ENCODE measurements at regions not wholly inside any gene's neighbourhood (a gene's known extent, or its start where the extent isn't known, plus 50 kb on each side); places are given as distances from the start of the nearest gene placed in this dataset.
"Not testable (repeated sequence)": the region's sequence is repeated elsewhere in the genome, so short reads cannot be mapped to it uniquely, and the experiment has no call there.

DNA sequence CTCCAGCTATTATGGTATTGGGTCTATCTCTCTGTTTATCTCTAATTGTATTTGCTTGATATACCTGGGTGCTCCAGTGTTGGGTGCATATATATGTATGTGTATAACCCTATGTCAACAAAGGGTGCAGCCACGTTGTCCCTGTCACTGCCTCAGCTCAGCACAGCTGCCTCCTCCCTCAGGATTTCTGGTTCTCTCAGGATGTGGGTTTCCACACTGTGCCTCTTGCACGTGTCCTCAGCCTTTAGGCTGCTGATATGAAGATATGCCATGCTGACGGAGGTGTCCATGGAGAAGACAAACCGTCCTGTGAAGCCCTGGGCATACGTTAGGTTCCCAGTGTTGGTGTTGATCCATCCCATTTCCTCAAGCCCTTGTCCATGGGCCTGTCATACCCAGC lies 791.2 kb downstream of the TMEM121 start:
- Mint-ChIP-seq H3K27ac (no peak overlapping the region), H3K9me3 (peaks cover 72% of the 10 kb centered on the region), H3K4me1 (ENCODE audit: low read depth) (no peaks in the 10 kb centered on the region), H3K27me3 (ENCODE audit: insufficient read depth) (no peaks in the 10 kb centered on the region; the same call in 1 of the 2 replicates), H3K4me3 (no peak overlapping the region), H3K36me3 (ENCODE audit: low read depth) (no peaks in the 10 kb centered on the region; the same call in 1 of the 2 replicates)
- TF ChIP-seq, protein P1, sequence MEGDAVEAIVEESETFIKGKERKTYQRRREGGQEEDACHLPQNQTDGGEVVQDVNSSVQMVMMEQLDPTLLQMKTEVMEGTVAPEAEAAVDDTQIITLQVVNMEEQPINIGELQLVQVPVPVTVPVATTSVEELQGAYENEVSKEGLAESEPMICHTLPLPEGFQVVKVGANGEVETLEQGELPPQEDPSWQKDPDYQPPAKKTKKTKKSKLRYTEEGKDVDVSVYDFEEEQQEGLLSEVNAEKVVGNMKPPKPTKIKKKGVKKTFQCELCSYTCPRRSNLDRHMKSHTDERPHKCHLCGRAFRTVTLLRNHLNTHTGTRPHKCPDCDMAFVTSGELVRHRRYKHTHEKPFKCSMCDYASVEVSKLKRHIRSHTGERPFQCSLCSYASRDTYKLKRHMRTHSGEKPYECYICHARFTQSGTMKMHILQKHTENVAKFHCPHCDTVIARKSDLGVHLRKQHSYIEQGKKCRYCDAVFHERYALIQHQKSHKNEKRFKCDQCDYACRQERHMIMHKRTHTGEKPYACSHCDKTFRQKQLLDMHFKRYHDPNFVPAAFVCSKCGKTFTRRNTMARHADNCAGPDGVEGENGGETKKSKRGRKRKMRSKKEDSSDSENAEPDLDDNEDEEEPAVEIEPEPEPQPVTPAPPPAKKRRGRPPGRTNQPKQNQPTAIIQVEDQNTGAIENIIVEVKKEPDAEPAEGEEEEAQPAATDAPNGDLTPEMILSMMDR (IDR thresholded peaks at IDR 0.05) = no peak
- DNase-seq = no peak

DNA sequence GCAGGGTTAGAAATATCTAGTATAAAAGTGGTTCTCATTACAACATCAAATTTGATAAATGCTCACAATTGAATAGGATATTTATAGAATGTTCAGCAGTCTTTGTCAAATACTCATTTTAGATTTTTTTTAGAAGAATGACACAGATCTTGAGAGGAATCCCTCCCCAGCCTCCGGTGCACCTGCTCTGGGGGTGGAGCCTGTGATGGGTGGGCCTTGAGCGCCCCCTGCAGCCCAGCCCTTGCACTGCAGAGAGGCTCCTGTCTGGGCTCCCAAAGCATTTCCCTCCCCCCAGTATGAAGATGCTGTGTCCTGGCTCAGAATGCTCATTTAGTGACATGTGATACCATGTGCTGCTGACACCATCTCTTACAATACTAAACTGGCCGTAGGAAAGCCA lies 792.3 kb downstream of the TMEM121 start:
- Mint-ChIP-seq H3K9me3 (peaks cover 73% of the 10 kb centered on the region), H3K27ac (no peak overlapping the region)
- TF ChIP-seq, protein P1 (IDR thresholded peaks at IDR 0.05) = no peak

DNA sequence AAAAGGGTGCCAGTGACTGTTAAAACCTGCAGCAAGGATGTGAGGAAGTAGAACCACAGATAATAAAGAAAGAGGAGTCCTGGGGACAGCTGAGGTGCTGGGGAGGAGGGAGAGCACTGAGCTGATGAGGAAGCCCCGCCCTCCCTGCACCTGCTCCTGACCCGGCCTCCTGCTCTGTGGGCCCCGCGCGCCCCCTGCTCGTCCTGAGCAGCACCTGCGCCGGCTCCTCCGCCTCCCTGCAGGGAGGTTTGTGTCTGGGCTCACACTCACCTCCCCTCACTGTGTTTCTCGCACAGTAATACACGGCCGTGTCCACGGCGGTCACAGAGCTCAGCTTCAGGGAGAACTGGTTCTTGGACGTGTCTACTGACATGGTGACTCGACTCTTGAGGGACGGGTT lies 797.6 kb downstream of the TMEM121 start:
- H3K27ac Mint-ChIP-seq; DNase-seq; H3K36me3 Mint-ChIP-seq (ENCODE audit: low read depth); H3K4me3 Mint-ChIP-seq; H3K4me1 Mint-ChIP-seq (ENCODE audit: low read depth); H3K27me3 Mint-ChIP-seq (ENCODE audit: insufficient read depth): not testable (repeated sequence)
- peaks cover 71% of the 10 kb centered on the region for H3K9me3 Mint-ChIP-seq

More for the DNA sequence above, 792.3 kb downstream of the TMEM121 start:
- Mint-ChIP-seq H3K27me3 (ENCODE audit: insufficient read depth) (no peaks in the 10 kb centered on the region; the same call in 1 of the 2 replicates), H3K4me1 (ENCODE audit: low read depth) (no peaks in the 10 kb centered on the region), H3K36me3 (ENCODE audit: low read depth) (peaks cover 1% of the 10 kb centered on the region; the same call in 1 of the 2 replicates), H3K4me3 (no peak overlapping the region)
- DNase-seq = no peak

DNA sequence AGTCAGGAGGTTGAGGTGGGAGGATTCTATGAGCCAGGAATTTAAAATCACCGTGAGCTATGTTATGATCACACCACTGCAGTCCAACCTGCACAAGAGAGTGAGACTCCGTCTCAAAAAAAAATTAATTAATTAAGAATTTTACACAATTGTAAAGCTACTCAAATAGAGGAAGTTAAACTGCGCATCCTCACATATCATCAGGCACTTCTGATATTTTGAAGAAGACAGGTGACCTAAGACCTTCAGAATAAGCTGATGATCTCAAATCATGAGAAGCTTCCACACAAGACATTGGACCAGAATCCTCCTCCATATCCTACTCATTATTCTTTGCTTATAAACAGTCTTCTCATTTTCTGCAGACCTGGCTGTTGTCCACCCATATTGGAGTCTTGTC lies 800.9 kb downstream of the TMEM121 start:
- TF ChIP-seq, protein P1 (IDR thresholded peaks at IDR 0.05) = no peak
- Mint-ChIP-seq H3K4me1 (ENCODE audit: low read depth) (no peaks in the 10 kb centered on the region), H3K4me3 (no peak overlapping the region), H3K36me3 (ENCODE audit: low read depth) (0 out of 2 replicates have a peak, but pooled peaks cover 3% of the 10 kb centered on the region), H3K9me3 (peaks cover 63% of the 10 kb centered on the region), H3K27ac (no peak overlapping the region), H3K27me3 (ENCODE audit: insufficient read depth) (peaks cover 1% of the 10 kb centered on the region)
- no peak for DNase-seq

DNA sequence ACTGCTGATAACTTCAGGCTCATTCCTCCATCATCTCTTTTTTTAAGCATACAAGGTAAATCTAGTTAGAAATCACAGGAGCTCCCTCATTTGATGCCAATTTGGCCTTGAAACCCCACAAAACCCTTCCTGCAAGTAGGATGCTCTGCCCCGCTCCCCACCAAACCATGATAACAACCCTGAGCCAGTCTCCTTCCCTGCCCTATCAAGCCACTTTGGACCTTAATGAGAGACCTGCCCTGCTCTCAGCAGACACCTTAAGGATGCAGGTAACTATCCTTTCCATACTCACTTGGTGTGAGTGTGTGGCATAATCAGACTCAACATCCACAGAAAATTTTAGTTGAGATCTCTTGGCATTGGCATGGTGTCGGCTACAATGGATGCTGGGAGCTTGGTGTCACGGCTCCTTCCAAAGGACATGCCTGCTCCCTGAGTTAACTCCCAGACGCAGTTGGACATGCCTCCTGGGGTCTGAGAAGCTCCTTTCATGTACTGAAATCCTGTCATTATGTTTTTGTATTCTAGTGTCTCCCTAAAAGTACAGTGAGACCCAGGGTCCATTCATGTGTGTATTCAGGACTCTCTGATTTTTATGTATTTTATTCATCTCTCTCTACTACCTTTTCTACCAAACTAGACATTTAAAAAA lies 801.4 kb downstream of the TMEM121 start:
- not testable (repeated sequence) for H3K4me1 Mint-ChIP-seq (ENCODE audit: low read depth); DNase-seq; H3K27ac Mint-ChIP-seq; H3K36me3 Mint-ChIP-seq (ENCODE audit: low read depth); H3K27me3 Mint-ChIP-seq (ENCODE audit: insufficient read depth); H3K4me3 Mint-ChIP-seq
- peaks cover 57% of the 10 kb centered on the region for H3K9me3 Mint-ChIP-seq

DNA sequence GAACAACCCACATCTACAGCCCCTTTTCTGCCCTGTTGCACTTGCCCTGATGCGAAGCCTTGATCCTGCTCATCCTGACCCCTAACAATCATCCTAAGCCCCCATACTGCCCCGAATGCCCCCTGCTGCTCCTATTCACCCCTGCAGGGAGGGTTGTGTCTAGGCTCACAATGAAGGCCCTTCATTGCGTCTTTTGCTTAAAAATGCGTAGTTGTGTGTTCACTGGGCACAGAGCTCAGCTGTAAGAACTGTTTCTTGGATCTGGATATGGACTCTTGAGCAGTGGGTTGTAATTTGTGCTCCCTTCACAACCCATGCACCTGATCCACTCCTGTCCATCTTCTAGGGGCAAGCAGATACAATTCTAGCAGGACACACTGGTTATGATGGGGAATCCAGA lies 802.9 kb downstream of the TMEM121 start:
- not testable (repeated sequence) for H3K4me3 Mint-ChIP-seq; H3K27me3 Mint-ChIP-seq (ENCODE audit: insufficient read depth); H3K4me1 Mint-ChIP-seq (ENCODE audit: low read depth); H3K36me3 Mint-ChIP-seq (ENCODE audit: low read depth); H3K27ac Mint-ChIP-seq; DNase-seq
- H3K9me3 Mint-ChIP-seq = peaks cover 45% of the 10 kb centered on the region

DNA sequence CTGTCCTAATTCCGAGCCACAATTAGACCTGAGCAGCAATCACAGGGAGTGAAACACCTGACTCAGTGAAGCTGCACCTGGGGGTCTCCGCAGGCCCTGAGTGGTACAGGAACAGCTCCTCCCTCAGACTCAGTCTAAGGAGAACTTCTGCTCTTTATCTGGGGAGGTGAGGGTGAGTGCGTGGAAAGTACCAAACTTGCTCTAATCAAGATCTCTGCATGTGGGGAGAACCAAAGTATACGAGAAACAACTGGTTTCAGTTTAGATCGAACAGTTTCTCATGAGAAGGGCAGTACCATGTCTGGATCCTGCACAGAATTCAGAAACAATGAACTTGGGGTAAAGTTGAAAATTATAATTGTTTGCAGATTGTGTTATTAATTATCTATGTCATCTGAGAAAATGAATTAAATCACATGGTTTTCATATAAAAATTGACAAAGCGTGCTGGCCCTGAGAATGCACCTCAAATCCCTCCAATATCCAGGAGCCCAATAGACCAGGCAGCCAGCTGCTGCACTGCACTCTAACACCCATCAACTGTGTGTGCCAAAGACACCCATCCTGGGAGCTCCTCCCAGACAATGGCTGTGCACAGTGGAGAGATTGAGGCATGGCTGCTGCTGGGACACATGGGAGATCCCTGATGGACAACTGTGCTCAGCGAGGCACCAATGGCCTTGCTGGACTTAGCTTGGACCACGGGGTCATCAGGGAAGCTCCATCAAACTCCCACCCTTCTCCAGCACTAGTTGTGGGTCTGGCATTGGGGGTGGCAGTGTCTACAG lies 803.8 kb downstream of the TMEM121 start:
- not testable (repeated sequence) for H3K27me3 Mint-ChIP-seq (ENCODE audit: insufficient read depth); H3K4me1 Mint-ChIP-seq (ENCODE audit: low read depth); H3K4me3 Mint-ChIP-seq; H3K27ac Mint-ChIP-seq; DNase-seq; H3K36me3 Mint-ChIP-seq (ENCODE audit: low read depth)
- peaks cover 37% of the 10 kb centered on the region for H3K9me3 Mint-ChIP-seq

DNA sequence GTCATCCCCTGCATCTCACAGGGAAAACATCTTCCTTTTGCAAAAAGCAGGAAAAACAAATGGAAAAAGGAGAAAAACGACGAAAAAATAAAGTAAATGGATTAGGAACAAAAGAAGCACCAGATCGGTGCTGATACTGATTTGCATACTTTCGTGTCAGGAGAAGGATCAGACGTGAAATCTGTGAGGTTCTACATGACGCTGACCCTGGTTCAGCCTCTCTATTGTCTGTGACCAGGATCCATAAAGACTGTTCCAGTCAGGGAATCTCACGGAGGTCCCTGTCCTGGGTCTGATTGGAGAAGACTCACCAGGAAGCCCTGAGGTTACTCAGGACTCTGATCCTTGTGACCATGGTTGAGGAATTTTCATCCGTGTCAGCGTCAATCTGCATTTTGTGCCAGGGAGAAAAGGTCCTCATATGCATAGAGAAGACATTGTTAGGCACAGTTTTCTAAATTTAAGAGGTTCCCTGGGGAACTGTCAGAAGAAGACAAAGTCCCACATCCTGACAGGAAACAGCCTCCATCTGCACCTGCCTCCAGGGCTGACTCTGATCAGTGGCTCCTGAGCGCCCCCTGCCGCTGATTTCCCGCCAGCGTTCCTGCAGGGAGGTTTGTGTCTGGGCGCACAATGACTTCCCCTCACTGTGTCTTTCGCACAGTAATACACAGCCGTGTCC lies 808.2 kb downstream of the TMEM121 start:
- H3K4me3 Mint-ChIP-seq; H3K9me3 Mint-ChIP-seq; H3K36me3 Mint-ChIP-seq (ENCODE audit: low read depth); H3K27me3 Mint-ChIP-seq (ENCODE audit: insufficient read depth); DNase-seq; H3K4me1 Mint-ChIP-seq (ENCODE audit: low read depth); H3K27ac Mint-ChIP-seq: not testable (repeated sequence)

DNA sequence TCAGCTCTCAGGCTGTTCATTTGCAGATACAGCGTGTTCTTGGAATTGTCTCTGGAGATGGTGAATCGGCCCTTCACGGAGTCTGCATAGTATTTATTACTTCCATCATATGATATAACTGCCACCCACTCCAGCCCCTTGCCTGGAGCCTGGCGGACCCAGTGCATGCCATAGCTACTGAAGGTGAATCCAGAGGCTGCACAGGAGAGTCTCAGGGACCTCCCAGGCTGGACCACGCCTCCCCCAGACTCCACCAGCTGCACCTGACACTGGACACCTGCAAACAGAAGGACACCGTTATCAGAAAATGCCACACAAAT lies 808.7 kb downstream of the TMEM121 start:
- H3K9me3 Mint-ChIP-seq; H3K4me3 Mint-ChIP-seq; H3K27me3 Mint-ChIP-seq (ENCODE audit: insufficient read depth); DNase-seq; H3K36me3 Mint-ChIP-seq (ENCODE audit: low read depth); H3K4me1 Mint-ChIP-seq (ENCODE audit: low read depth); H3K27ac Mint-ChIP-seq: not testable (repeated sequence)

DNA sequence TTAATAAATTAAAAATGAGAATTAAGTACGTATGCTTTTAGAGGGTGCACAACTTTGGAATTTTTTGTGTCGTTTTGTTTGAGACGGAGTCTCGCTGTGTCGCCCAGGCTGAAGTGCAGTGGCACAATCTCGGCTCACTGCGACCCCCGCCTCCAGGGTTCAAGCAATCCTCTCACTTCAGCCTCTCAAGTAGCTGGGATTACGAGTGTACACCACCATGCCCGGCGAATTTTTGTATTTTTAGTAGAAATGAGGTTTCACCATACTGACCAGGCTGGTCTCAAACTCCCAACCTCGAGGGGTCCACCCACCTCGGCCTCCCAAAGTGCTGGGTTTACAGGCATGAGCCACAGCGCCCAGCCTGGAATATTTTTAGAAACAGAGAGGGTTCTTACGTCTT lies 812.4 kb downstream of the TMEM121 start:
- H3K4me3 Mint-ChIP-seq; H3K36me3 Mint-ChIP-seq (ENCODE audit: low read depth); DNase-seq; H3K4me1 Mint-ChIP-seq (ENCODE audit: low read depth); H3K27me3 Mint-ChIP-seq (ENCODE audit: insufficient read depth); H3K9me3 Mint-ChIP-seq; H3K27ac Mint-ChIP-seq: not testable (repeated sequence)

DNA sequence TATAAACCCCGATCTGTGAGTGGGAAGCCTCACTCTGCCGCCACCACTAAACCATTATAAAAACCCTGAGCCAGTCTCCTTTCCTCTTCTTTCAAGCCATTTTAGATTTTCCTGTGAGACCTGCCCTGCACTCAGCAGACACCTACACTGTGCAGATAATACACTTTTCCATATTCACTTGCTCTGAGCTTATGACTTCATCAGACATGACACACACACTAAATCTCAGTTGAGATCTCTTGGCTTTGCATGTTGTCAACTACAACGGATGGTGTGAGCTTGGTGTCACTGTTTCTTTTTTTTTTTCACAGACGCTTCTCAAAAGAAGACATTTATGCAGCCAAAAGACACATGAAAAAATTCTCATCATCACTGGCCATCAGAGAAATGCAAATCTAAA lies 814.3 kb downstream of the TMEM121 start:
- not testable (repeated sequence) for DNase-seq; H3K4me3 Mint-ChIP-seq; H3K36me3 Mint-ChIP-seq (ENCODE audit: low read depth); H3K4me1 Mint-ChIP-seq (ENCODE audit: low read depth); H3K27me3 Mint-ChIP-seq (ENCODE audit: insufficient read depth); H3K9me3 Mint-ChIP-seq; H3K27ac Mint-ChIP-seq
